ENCODE measurements at regions not wholly inside any gene's neighbourhood (a gene's known extent, or its start where the extent isn't known, plus 50 kb on each side); places are given as distances from the start of the nearest gene placed in this dataset.

- ATAC-seq (no peak), DNase-seq (no peak)
- Histone ChIP-seq H3K4me3 (ENCODE audit: low read length) (no peak overlapping the region), H3K9me3 (ENCODE audit: control insufficient read depth, insufficient read depth, low read length) (no peaks in the 10 kb centered on the region), H3K4me1 (ENCODE audit: control insufficient read depth, insufficient read depth, low read length) (no peaks in the 10 kb centered on the region), H3K27ac (ENCODE audit: low read length) (no peak overlapping the region), H3K27me3 (ENCODE audit: control insufficient read depth, insufficient read depth, low read length) (no peaks in the 10 kb centered on the region), H3K36me3 (ENCODE audit: control insufficient read depth, insufficient read depth, low read length) (no peaks in the 10 kb centered on the region)
- TF ChIP-seq, protein P1, sequence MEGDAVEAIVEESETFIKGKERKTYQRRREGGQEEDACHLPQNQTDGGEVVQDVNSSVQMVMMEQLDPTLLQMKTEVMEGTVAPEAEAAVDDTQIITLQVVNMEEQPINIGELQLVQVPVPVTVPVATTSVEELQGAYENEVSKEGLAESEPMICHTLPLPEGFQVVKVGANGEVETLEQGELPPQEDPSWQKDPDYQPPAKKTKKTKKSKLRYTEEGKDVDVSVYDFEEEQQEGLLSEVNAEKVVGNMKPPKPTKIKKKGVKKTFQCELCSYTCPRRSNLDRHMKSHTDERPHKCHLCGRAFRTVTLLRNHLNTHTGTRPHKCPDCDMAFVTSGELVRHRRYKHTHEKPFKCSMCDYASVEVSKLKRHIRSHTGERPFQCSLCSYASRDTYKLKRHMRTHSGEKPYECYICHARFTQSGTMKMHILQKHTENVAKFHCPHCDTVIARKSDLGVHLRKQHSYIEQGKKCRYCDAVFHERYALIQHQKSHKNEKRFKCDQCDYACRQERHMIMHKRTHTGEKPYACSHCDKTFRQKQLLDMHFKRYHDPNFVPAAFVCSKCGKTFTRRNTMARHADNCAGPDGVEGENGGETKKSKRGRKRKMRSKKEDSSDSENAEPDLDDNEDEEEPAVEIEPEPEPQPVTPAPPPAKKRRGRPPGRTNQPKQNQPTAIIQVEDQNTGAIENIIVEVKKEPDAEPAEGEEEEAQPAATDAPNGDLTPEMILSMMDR (IDR thresholded peaks at IDR 0.05), result no peak
- Mint-ChIP-seq H3K27ac (no peak overlapping the region), H3K36me3 (peaks cover 3% of the 10 kb centered on the region), H3K4me3 (no peak overlapping the region), H3K4me1 (no peaks in the 10 kb centered on the region), H3K9me3 (peaks cover 9 to 19% of the 10 kb centered on the region in 2 donors), H3K27me3 (ENCODE audit: low read depth in 2 of 2) (no peaks in the 10 kb centered on the region)
- WGBS (ENCODE audit: insufficient coverage), result 78% methylated on average over 1 of the region's 5 CpGs
- intact Hi-C loops (cut with micrococcal nuclease), result no loop called here
Observed at GRCh38 chr6:77021778-77022177, 441.5 kb downstream of the HTR1B start.

DNA sequence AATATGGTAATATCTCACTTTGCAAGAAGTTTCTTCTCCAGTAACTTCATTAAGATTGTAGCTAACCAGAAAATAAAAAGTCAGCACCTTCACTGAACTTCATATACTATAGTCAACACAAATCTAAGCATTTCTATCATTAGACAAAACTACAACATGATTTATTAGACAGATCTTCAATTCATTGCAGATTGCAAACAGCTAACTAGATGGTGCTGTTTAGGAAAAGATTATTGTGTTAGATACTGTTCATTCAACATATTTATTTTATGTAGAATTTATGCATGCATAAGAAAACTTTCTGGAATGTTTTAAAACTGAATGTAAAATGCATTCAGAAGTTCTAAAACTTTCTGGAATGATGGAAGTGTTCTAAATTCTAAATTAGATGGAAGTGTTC, 442.1 kb downstream of the HTR1B start:
- H3K27me3 ChIP-seq (ENCODE audit: control insufficient read depth, insufficient read depth, low read length), result no peaks in the 10 kb centered on the region
- H3K27ac ChIP-seq (ENCODE audit: low read length), result no peak overlapping the region
- no peaks in the 10 kb centered on the region for H3K4me1 ChIP-seq (ENCODE audit: control insufficient read depth, insufficient read depth, low read length)
- no peaks in the 10 kb centered on the region for H3K36me3 Mint-ChIP-seq
- no peak overlapping the region for H3K27ac Mint-ChIP-seq
- H3K36me3 ChIP-seq (ENCODE audit: control insufficient read depth, insufficient read depth, low read length), result no peaks in the 10 kb centered on the region
- H3K4me1 Mint-ChIP-seq, result no peaks in the 10 kb centered on the region
- H3K9me3 ChIP-seq (ENCODE audit: control insufficient read depth, insufficient read depth, low read length), result no peaks in the 10 kb centered on the region
- DNase-seq (no peak), ATAC-seq (no peak)
- intact Hi-C loops (cut with micrococcal nuclease), result no loop called here
- H3K9me3 Mint-ChIP-seq, result peaks cover 9 to 19% of the 10 kb centered on the region in 2 donors
- H3K4me3 ChIP-seq (ENCODE audit: low read length), result no peak overlapping the region
- no peak overlapping the region for H3K4me3 Mint-ChIP-seq
- TF ChIP-seq, protein P1 (IDR thresholded peaks at IDR 0.05), result no peak
- no peaks in the 10 kb centered on the region for H3K27me3 Mint-ChIP-seq (ENCODE audit: low read depth in 2 of 2)

DNA sequence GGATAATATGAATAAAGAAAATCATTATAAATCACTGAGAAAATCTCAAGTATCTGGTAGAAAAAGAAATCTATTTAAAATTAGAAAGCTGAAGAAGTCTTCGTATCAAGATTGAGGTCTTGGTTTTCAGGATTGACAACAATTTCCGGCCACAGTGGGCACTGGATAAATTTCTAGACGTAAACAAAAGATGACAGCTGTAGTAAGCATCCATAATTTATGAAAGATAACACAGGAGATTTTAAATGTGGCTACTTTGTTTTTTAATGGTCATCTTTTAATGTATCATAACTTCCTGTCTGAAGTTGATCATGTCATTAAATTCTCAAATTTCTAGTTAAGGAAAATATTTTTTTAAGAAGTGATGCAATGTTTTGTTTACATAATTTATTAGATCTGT, 444.2 kb downstream of the HTR1B start:
- no peaks in the 10 kb centered on the region for H3K4me1 ChIP-seq (ENCODE audit: control insufficient read depth, insufficient read depth, low read length)
- TF ChIP-seq, protein P1 (IDR thresholded peaks at IDR 0.05), result no peak
- Mint-ChIP-seq H3K4me1 (no peaks in the 10 kb centered on the region), H3K36me3 (no peaks in the 10 kb centered on the region), H3K9me3 (peaks cover 12 to 24% of the 10 kb centered on the region in 2 donors), H3K4me3 (no peak overlapping the region), H3K27ac (no peak overlapping the region), H3K27me3 (ENCODE audit: low read depth in 2 of 2) (no peaks in the 10 kb centered on the region)
- H3K4me3 ChIP-seq (ENCODE audit: low read length), result no peak overlapping the region
- no peak for ATAC-seq
- WGBS (ENCODE audit: insufficient coverage), result 78% methylated on average over 3 of the region's 3 CpGs
- no peak overlapping the region for H3K27ac ChIP-seq (ENCODE audit: low read length)
- no peaks in the 10 kb centered on the region for H3K9me3 ChIP-seq (ENCODE audit: control insufficient read depth, insufficient read depth, low read length)
- H3K36me3 ChIP-seq (ENCODE audit: control insufficient read depth, insufficient read depth, low read length), result no peaks in the 10 kb centered on the region
- no peak for DNase-seq
- intact Hi-C loops (cut with micrococcal nuclease), result no loop called here
- no peaks in the 10 kb centered on the region for H3K27me3 ChIP-seq (ENCODE audit: control insufficient read depth, insufficient read depth, low read length)

- ATAC-seq (no peak), DNase-seq (no peak)
- Mint-ChIP-seq H3K4me1 (no peaks in the 10 kb centered on the region), H3K4me3 (no peak overlapping the region), H3K36me3 (no peaks in the 10 kb centered on the region), H3K27me3 (ENCODE audit: low read depth in 2 of 2) (no peaks in the 10 kb centered on the region), H3K9me3 (peaks cover 12 to 31% of the 10 kb centered on the region in 2 donors), H3K27ac (no peak overlapping the region)
- Histone ChIP-seq H3K36me3 (ENCODE audit: control insufficient read depth, insufficient read depth, low read length) (no peaks in the 10 kb centered on the region), H3K4me1 (ENCODE audit: control insufficient read depth, insufficient read depth, low read length) (no peaks in the 10 kb centered on the region), H3K27me3 (ENCODE audit: control insufficient read depth, insufficient read depth, low read length) (no peaks in the 10 kb centered on the region), H3K4me3 (ENCODE audit: low read length) (no peak overlapping the region), H3K9me3 (ENCODE audit: control insufficient read depth, insufficient read depth, low read length) (no peaks in the 10 kb centered on the region), H3K27ac (ENCODE audit: low read length) (no peak overlapping the region)
- WGBS (ENCODE audit: insufficient coverage), result 85% methylated on average over 2 of the region's 2 CpGs
- intact Hi-C loops (cut with micrococcal nuclease), result no loop called here
- TF ChIP-seq, protein P1 (IDR thresholded peaks at IDR 0.05), result no peak
Observed at GRCh38 chr6:77017537-77017936, 445.8 kb downstream of the HTR1B start.

All from natural killer cell (primary cell).